ENCODE measurements at regions not wholly inside any gene's neighbourhood (a gene's known extent, or its start where the extent isn't known, plus 50 kb on each side); places are given as distances from the start of the nearest gene placed in this dataset.

GRCh38 chr5:109553846-109554245 lies 135.9 kb upstream of the MAN2A1 start:
- TF ChIP-seq, protein P1, sequence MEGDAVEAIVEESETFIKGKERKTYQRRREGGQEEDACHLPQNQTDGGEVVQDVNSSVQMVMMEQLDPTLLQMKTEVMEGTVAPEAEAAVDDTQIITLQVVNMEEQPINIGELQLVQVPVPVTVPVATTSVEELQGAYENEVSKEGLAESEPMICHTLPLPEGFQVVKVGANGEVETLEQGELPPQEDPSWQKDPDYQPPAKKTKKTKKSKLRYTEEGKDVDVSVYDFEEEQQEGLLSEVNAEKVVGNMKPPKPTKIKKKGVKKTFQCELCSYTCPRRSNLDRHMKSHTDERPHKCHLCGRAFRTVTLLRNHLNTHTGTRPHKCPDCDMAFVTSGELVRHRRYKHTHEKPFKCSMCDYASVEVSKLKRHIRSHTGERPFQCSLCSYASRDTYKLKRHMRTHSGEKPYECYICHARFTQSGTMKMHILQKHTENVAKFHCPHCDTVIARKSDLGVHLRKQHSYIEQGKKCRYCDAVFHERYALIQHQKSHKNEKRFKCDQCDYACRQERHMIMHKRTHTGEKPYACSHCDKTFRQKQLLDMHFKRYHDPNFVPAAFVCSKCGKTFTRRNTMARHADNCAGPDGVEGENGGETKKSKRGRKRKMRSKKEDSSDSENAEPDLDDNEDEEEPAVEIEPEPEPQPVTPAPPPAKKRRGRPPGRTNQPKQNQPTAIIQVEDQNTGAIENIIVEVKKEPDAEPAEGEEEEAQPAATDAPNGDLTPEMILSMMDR (conservative IDR thresholded peaks at IDR 0.05): no peak
- no peak for TF ChIP-seq ZFX (IDR thresholded peaks at IDR 0.05)
